ENCODE measurements at regions not wholly inside any gene's neighbourhood (a gene's known extent, or its start where the extent isn't known, plus 50 kb on each side); places are given as distances from the start of the nearest gene placed in this dataset.

DNA sequence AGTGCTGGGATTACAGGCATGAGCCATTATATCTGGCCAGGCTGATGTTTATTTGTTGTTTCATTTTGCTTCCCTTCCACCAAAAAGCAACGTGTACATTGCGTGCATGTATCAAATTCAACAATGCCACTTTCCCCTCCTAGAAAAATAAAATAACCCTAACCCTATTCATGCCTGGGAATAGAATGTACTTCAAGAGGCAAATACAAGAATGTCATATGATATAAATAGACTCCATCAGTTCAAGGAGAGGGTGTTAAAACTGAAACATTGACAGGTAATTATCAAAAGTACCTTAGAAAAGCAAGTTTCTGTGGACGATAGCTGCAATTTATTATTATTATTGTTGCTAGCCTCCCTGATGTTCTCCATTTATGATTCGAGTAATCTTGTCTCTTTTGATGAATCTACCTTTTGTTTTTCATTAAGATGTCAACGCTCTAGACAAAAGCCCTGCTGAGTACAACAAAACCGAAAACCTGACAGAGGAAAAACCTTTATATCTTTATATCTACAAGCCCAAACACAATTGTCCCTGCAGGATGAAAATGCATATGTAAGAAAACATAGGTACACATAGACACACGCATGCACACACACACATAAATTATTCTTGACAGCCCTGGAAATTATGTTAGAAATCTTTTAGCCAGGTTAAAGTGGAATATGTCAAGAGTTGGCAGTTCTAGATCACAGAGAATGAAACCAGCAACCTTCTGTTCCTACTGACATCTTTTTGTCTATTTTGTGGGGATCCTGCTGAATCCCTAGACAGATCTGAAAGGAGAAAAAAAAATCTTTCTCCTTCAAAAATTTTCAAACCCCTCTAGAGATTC lies 98.9 kb downstream of the BTG1 start:
- ChIA-PET POLR2A (ENCODE audit: low non-redundant PET) (no interaction called here), CTCF (no interaction called here)
- no peak for DNase-seq (ENCODE audit: low spot score)
- Histone ChIP-seq H3K36me3 (ENCODE audit: insufficient read depth, low read length, poor library complexity, severe bottlenecking) (no peaks in the 10 kb centered on the region), H3K4me1 (ENCODE audit: insufficient read depth, low read length, poor library complexity, severe bottlenecking) (no peaks in the 10 kb centered on the region), H3K4me3 (ENCODE audit: low read depth, low read length, poor library complexity, severe bottlenecking) (no peak overlapping the region), H3K27me3 (replicated peaks; ENCODE audit: insufficient read depth, low read depth, low read length, poor library complexity) (no peaks in the 10 kb centered on the region), H3K9me3 (ENCODE audit: low read depth, low read length, poor library complexity, severe bottlenecking) (no peaks in the 10 kb centered on the region), H3K27ac (ENCODE audit: low read depth, low read length, poor library complexity, severe bottlenecking) (no peak overlapping the region)
- BruUV-seq (replicated peaks) = no TSS peak
- intact Hi-C loops (cut with micrococcal nuclease; ENCODE audit: unreplicated experiment) = no loop called here
- no peak for TF ChIP-seq EZH2 (IDR thresholded peaks at IDR 0.05; ENCODE audit: borderline replicate concordance, low read depth, low read length, poor library complexity, severe bottlenecking)
- TF ChIP-seq, protein P1, sequence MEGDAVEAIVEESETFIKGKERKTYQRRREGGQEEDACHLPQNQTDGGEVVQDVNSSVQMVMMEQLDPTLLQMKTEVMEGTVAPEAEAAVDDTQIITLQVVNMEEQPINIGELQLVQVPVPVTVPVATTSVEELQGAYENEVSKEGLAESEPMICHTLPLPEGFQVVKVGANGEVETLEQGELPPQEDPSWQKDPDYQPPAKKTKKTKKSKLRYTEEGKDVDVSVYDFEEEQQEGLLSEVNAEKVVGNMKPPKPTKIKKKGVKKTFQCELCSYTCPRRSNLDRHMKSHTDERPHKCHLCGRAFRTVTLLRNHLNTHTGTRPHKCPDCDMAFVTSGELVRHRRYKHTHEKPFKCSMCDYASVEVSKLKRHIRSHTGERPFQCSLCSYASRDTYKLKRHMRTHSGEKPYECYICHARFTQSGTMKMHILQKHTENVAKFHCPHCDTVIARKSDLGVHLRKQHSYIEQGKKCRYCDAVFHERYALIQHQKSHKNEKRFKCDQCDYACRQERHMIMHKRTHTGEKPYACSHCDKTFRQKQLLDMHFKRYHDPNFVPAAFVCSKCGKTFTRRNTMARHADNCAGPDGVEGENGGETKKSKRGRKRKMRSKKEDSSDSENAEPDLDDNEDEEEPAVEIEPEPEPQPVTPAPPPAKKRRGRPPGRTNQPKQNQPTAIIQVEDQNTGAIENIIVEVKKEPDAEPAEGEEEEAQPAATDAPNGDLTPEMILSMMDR (conservative IDR thresholded peaks at IDR 0.05; ENCODE audit: low read depth, low read length) = no peak

DNA sequence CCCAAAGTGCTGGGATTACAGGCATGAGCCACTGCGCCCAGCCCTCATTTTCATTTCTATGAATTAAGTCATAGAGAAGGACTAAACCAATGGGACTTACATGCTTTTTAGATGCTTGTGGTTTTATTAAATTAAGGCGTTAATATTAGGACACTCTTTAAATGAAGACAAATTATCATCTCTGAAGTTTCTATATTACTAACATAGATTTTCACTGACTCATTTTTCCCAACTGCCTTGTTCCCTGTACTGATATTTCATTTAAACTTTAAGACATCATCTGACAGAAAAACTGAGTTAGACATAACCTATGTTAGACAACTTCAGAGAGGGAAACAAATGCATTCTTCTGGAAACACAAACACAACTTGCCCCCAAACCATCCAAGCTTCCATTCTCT lies 99.8 kb downstream of the BTG1 start:
- Histone ChIP-seq H3K9me3 (ENCODE audit: low read depth, low read length, poor library complexity, severe bottlenecking) (no peaks in the 10 kb centered on the region), H3K27ac (ENCODE audit: low read depth, low read length, poor library complexity, severe bottlenecking) (no peak overlapping the region), H3K27me3 (replicated peaks; ENCODE audit: insufficient read depth, low read depth, low read length, poor library complexity) (no peaks in the 10 kb centered on the region), H3K4me3 (ENCODE audit: low read depth, low read length, poor library complexity, severe bottlenecking) (no peak overlapping the region), H3K4me1 (ENCODE audit: insufficient read depth, low read length, poor library complexity, severe bottlenecking) (no peaks in the 10 kb centered on the region), H3K36me3 (ENCODE audit: insufficient read depth, low read length, poor library complexity, severe bottlenecking) (no peaks in the 10 kb centered on the region)
- BruUV-seq (replicated peaks) = no TSS peak
- ChIA-PET CTCF (no interaction called here), POLR2A (ENCODE audit: low non-redundant PET) (no interaction called here)
- no peak for DNase-seq (ENCODE audit: low spot score)
- TF ChIP-seq, protein P1 (conservative IDR thresholded peaks at IDR 0.05; ENCODE audit: low read depth, low read length) = no peak
- TF ChIP-seq EZH2 (IDR thresholded peaks at IDR 0.05; ENCODE audit: borderline replicate concordance, low read depth, low read length, poor library complexity, severe bottlenecking) = no peak
- intact Hi-C loops (cut with micrococcal nuclease; ENCODE audit: unreplicated experiment) = no loop called here

DNA sequence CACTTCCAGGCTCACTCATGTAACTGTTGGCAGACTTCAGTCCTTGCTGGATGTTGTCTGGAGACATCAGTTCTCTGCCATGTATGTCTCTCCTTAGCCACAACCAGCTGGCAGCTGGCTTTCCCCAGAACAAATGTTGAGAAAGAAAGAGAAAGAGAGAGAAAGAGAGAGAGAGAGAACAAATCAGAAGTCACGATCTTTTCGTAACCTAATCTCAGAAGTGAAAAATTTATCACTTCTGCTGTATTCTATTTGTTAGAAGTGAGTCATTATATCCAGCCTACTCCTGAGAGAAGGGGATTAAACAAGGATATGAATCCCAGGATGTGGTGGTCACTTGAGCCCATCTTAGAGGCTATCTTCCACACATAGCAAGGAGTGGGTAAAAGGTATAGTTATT lies 101.2 kb downstream of the BTG1 start:
- Histone ChIP-seq H3K4me3 (ENCODE audit: low read depth, low read length, poor library complexity, severe bottlenecking) (no peak overlapping the region), H3K9me3 (ENCODE audit: low read depth, low read length, poor library complexity, severe bottlenecking) (no peaks in the 10 kb centered on the region), H3K27ac (ENCODE audit: low read depth, low read length, poor library complexity, severe bottlenecking) (no peak overlapping the region), H3K4me1 (ENCODE audit: insufficient read depth, low read length, poor library complexity, severe bottlenecking) (no peaks in the 10 kb centered on the region), H3K27me3 (replicated peaks; ENCODE audit: insufficient read depth, low read depth, low read length, poor library complexity) (no peaks in the 10 kb centered on the region), H3K36me3 (ENCODE audit: insufficient read depth, low read length, poor library complexity, severe bottlenecking) (no peaks in the 10 kb centered on the region)
- no peak for DNase-seq (ENCODE audit: low spot score)
- BruUV-seq (replicated peaks) = no TSS peak
- TF ChIP-seq, protein P1 (conservative IDR thresholded peaks at IDR 0.05; ENCODE audit: low read depth, low read length) = no peak
- TF ChIP-seq EZH2 (IDR thresholded peaks at IDR 0.05; ENCODE audit: borderline replicate concordance, low read depth, low read length, poor library complexity, severe bottlenecking) = no peak
- POLR2A ChIA-PET (ENCODE audit: low non-redundant PET) = no interaction called here
- CTCF ChIA-PET = no interaction called here
- intact Hi-C loops (cut with micrococcal nuclease; ENCODE audit: unreplicated experiment) = no loop called here

All from A673 (cell line).